ENCODE measurements at regions not wholly inside any gene's neighbourhood (a gene's known extent, or its start where the extent isn't known, plus 50 kb on each side); places are given as distances from the start of the nearest gene placed in this dataset.

DNA sequence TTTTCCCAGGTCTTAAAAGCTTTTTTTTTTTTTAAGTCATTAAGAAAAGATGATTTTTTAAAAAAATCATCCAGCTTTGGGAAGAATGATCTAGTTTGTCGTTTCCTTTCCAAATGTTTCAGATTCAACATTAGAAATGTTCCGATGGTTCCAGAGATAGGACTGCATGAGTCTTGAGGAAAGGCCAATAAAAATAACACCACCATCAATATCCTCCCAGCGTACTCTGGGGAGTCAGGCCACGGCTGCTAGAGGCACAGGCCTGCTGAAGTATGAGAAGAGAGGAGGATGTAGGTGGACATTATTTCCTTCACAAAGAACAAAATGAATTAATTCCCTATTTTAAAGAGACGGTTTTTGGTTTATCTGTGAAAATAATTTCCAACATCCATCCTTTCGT, 60.0 kb upstream of the SHISA2 start:
- ChIA-PET POLR2A (interaction anchor here (0.6 kb wide), 1 partner anchor 17 kb away, joined by 3 read pairs; no protein-coding TSS in a partner anchor), CTCF (interaction anchor here (1.0 to 1.3 kb wide), 3 partner anchors 13 to 537 kb away, joined by 3 read pairs; no protein-coding TSS in a partner anchor)
- DNase-seq (ENCODE audit: extremely low spot score) = no peak
- TF ChIP-seq, protein P1, sequence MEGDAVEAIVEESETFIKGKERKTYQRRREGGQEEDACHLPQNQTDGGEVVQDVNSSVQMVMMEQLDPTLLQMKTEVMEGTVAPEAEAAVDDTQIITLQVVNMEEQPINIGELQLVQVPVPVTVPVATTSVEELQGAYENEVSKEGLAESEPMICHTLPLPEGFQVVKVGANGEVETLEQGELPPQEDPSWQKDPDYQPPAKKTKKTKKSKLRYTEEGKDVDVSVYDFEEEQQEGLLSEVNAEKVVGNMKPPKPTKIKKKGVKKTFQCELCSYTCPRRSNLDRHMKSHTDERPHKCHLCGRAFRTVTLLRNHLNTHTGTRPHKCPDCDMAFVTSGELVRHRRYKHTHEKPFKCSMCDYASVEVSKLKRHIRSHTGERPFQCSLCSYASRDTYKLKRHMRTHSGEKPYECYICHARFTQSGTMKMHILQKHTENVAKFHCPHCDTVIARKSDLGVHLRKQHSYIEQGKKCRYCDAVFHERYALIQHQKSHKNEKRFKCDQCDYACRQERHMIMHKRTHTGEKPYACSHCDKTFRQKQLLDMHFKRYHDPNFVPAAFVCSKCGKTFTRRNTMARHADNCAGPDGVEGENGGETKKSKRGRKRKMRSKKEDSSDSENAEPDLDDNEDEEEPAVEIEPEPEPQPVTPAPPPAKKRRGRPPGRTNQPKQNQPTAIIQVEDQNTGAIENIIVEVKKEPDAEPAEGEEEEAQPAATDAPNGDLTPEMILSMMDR (IDR thresholded peaks at IDR 0.05; ENCODE audit: control extremely low read depth, extremely low read depth, low read depth, missing control alignments) = no peak

Data from GM10248 (cell line).